B cell (primary cell): ENCODE measurements at regions not wholly inside any gene's neighbourhood (a gene's known extent, or its start where the extent isn't known, plus 50 kb on each side); places are given as distances from the start of the nearest gene placed in this dataset.

ENCODE experiments used
- EZH2 ChIP-seq: IDR thresholded peaks from 2 replicates; pipeline ENCODE4 v1.6.1; 2012; ENCODE audit warnings: borderline replicate concordance, low read depth, mild to moderate bottlenecking, moderate library complexity, low read length; ENCODE audit not compliant: insufficient read depth, poor library complexity, severe bottlenecking
- TF ChIP-seq, protein P1 (sequence below): fragments of 200-600 bp; IDR thresholded peaks from one replicate; pipeline ENCODE4 v1.8.0; 2022; ENCODE audit warnings: antibody characterized with exemption, mild to moderate bottlenecking

- TF ChIP-seq, protein P1, sequence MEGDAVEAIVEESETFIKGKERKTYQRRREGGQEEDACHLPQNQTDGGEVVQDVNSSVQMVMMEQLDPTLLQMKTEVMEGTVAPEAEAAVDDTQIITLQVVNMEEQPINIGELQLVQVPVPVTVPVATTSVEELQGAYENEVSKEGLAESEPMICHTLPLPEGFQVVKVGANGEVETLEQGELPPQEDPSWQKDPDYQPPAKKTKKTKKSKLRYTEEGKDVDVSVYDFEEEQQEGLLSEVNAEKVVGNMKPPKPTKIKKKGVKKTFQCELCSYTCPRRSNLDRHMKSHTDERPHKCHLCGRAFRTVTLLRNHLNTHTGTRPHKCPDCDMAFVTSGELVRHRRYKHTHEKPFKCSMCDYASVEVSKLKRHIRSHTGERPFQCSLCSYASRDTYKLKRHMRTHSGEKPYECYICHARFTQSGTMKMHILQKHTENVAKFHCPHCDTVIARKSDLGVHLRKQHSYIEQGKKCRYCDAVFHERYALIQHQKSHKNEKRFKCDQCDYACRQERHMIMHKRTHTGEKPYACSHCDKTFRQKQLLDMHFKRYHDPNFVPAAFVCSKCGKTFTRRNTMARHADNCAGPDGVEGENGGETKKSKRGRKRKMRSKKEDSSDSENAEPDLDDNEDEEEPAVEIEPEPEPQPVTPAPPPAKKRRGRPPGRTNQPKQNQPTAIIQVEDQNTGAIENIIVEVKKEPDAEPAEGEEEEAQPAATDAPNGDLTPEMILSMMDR: no peak
- TF ChIP-seq EZH2: no peak
Measured at GRCh38 chr14:73796415-73796814, 55.2 kb upstream of the PTGR2 start.
